BJ (cell line): ENCODE measurements at regions not wholly inside any gene's neighbourhood (a gene's known extent, or its start where the extent isn't known, plus 50 kb on each side); places are given as distances from the start of the nearest gene placed in this dataset.

Source experiments
- CTCF ChIA-PET: fragments of 350-600 bp; formaldehyde crosslinking; extraction: SDS; loops from one replicate; lab custom pipeline; 2021; ENCODE audit warnings: antibody characterized with exemption, inconsistent platforms; lab: Yijun Ruan, JAX
- POLR2A ChIA-PET: fragments of 300-600 bp; sonication (Branson Sonifier 250); formaldehyde crosslinking; extraction: SDS; loops from one replicate; lab custom pipeline; 2021; ENCODE audit warnings: antibody characterized with exemption; lab: Charles Lee
- DNase-seq: peaks from one replicate; pipeline ENCODE4 v3.0.0-alpha.2; 2011; ENCODE audit warnings: low read depth
- H3K27me3 ChIP-seq: 2 replicates; pipeline ENCODE4 v1.6.0; 2011; ENCODE audit warnings: low read length; ENCODE audit not compliant: control insufficient read depth, insufficient read depth
- H3K36me3 ChIP-seq: 2 replicates; pipeline ENCODE4 v1.5.1; 2011; ENCODE audit warnings: low read length; ENCODE audit not compliant: control insufficient read depth, insufficient read depth
- H3K4me3 ChIP-seq: 2 replicates; pipeline ENCODE4 v1.5.1; 2011; ENCODE audit warnings: low read depth, mild to moderate bottlenecking, control low read depth, low read length
- CTCF ChIP-seq: IDR thresholded peaks from 2 replicates; pipeline ENCODE4 v1.5.1; 2011; ENCODE audit warnings: low read depth, mild to moderate bottlenecking, control low read depth, inconsistent platforms, low read length, moderate library complexity; ENCODE audit not compliant: insufficient read depth

- no peak for TF ChIP-seq CTCF
- H3K4me3 ChIP-seq: no peak overlapping the region
- DNase-seq: no peak
- CTCF ChIA-PET: no interaction called here
- no peaks in the 10 kb centered on the region for H3K27me3 ChIP-seq
- H3K36me3 ChIP-seq: no peaks in the 10 kb centered on the region
- POLR2A ChIA-PET: no interaction called here
These were observed 97.4 kb upstream of the TRPM3 start for GRCh38 chr9:71218774-71219173.

GRCh38 chr9:71213633-71214032, 92.2 kb upstream of the TRPM3 start:
- H3K27me3 ChIP-seq: no peaks in the 10 kb centered on the region
- DNase-seq: no peak
- no peak overlapping the region for H3K4me3 ChIP-seq
- no peaks in the 10 kb centered on the region for H3K36me3 ChIP-seq
- ChIA-PET POLR2A (no interaction called here), CTCF (no interaction called here)
- TF ChIP-seq CTCF: no peak

GRCh38 chr9:71210326-71210725, 88.9 kb upstream of the TRPM3 start:
- H3K4me3 ChIP-seq: no peak overlapping the region
- TF ChIP-seq CTCF: no peak
- ChIA-PET POLR2A (no interaction called here), CTCF (interaction anchor here (1.1 kb wide), 1 partner anchor 12 kb away, joined by 3 read pairs; no protein-coding TSS in a partner anchor)
- no peak for DNase-seq
- H3K27me3 ChIP-seq: no peaks in the 10 kb centered on the region
- H3K36me3 ChIP-seq: no peaks in the 10 kb centered on the region

GRCh38 chr9:71209890-71210289, 88.5 kb upstream of the TRPM3 start:
- ChIA-PET CTCF (interaction anchor here (1.1 kb wide), 1 partner anchor 12 kb away, joined by 3 read pairs; no protein-coding TSS in a partner anchor), POLR2A (no interaction called here)
- no peak for TF ChIP-seq CTCF
- Histone ChIP-seq H3K36me3 (no peaks in the 10 kb centered on the region), H3K27me3 (no peaks in the 10 kb centered on the region), H3K4me3 (no peak overlapping the region)
- no peak for DNase-seq

GRCh38 chr9:71202931-71203330, 81.5 kb upstream of the TRPM3 start:
- TF ChIP-seq CTCF: no peak
- ChIA-PET CTCF (no interaction called here), POLR2A (no interaction called here)
- no peak for DNase-seq
- no peaks in the 10 kb centered on the region for H3K36me3 ChIP-seq
- H3K4me3 ChIP-seq: no peak overlapping the region
- H3K27me3 ChIP-seq: no peaks in the 10 kb centered on the region
